BE2C (cell line): ENCODE measurements at regions not wholly inside any gene's neighbourhood (a gene's known extent, or its start where the extent isn't known, plus 50 kb on each side); places are given as distances from the start of the nearest gene placed in this dataset.

Source experiments
- DNase-seq: peaks from one replicate; pipeline ENCODE4 v3.0.0-alpha.2; 2020
- H3K27me3 ChIP-seq: fragments of 250-450 bp; sonication (Bioruptor Pico); 2 replicates; pipeline ENCODE4 v1.5.1; 2020; ENCODE audit warnings: mild to moderate bottlenecking
- H3K36me3 ChIP-seq: fragments of 250-450 bp; sonication (Bioruptor Pico); 2 replicates; pipeline ENCODE4 v1.5.1; 2020; ENCODE audit warnings: mild to moderate bottlenecking
- H3K4me1 ChIP-seq: fragments of 250-450 bp; sonication (Bioruptor Pico); 2 replicates; pipeline ENCODE4 v1.5.1; 2020
- H3K4me3 ChIP-seq: 2 replicates; pipeline ENCODE4 v1.5.1; 2011; ENCODE audit warnings: low read depth, low read length
- H3K9me3 ChIP-seq: fragments of 250-450 bp; sonication (Bioruptor Pico); 2 replicates; pipeline ENCODE4 v1.5.1; 2020
- CTCF ChIP-seq: IDR thresholded peaks from 2 replicates; pipeline ENCODE4 v1.5.1; 2012; ENCODE audit warnings: mild to moderate bottlenecking, low read depth, low read length

DNA sequence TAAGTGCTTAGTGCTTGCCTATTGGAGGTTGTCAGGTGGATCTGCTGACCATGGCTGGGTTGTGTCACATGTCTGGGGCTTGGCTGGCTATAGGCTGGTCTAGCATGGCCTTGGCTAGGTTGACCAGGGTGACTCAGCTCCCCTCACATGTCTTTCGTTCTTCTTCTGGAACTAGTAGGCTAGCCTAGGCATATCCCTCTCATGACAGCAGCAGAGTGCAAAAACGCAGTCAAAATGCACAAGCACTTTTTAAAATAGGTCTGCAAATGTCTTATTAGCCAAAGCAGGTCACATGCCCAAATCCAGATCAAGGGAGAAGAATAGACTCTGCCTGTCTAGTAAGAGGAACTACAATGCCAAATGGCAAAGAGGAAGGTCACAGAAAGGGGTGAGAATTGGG lies 179.7 kb upstream of the ACVR2A start:
- H3K36me3 ChIP-seq: no peaks in the 10 kb centered on the region
- H3K9me3 ChIP-seq: no peaks in the 10 kb centered on the region
- DNase-seq: no peak
- H3K27me3 ChIP-seq: no peaks in the 10 kb centered on the region
- H3K4me3 ChIP-seq: no peak overlapping the region
- no peaks in the 10 kb centered on the region for H3K4me1 ChIP-seq
- TF ChIP-seq CTCF: no peak

DNA sequence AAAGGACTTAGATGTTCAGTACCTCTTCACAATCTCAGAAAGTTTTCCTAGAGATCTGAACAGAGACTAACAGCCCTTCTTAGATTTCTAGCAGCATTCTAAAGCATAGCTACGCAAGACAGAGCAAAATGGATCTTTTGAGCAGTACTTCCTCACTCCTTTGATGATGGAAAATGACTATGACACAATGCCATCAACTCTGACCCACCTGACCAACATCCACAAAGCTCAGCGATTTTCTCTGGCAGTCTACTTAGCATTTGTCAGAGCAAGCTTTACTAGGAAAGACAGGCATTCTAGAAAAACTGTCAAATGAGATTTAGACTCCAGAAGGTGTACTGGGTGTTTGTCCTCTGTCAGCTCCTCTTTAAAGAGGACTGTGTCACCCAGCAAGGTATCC lies 180.9 kb upstream of the ACVR2A start:
- no peak for TF ChIP-seq CTCF
- Histone ChIP-seq H3K4me3 (no peak overlapping the region), H3K4me1 (no peaks in the 10 kb centered on the region), H3K36me3 (no peaks in the 10 kb centered on the region), H3K27me3 (no peaks in the 10 kb centered on the region), H3K9me3 (no peaks in the 10 kb centered on the region)
- no peak for DNase-seq

GRCh38 chr2:147663153-147663961 lies 181.5 kb upstream of the ACVR2A start:
- no peaks in the 10 kb centered on the region for H3K27me3 ChIP-seq
- H3K4me3 ChIP-seq: no peak overlapping the region
- no peak for TF ChIP-seq CTCF
- H3K36me3 ChIP-seq: no peaks in the 10 kb centered on the region
- H3K9me3 ChIP-seq: no peaks in the 10 kb centered on the region
- no peaks in the 10 kb centered on the region for H3K4me1 ChIP-seq
- DNase-seq: no peak

- Histone ChIP-seq H3K36me3 (no peaks in the 10 kb centered on the region), H3K4me3 (no peak overlapping the region), H3K27me3 (no peaks in the 10 kb centered on the region), H3K4me1 (no peaks in the 10 kb centered on the region), H3K9me3 (no peaks in the 10 kb centered on the region)
- no peak for DNase-seq
- no peak for TF ChIP-seq CTCF
Measured at GRCh38 chr2:147662221-147662620, 182.6 kb upstream of the ACVR2A start.

- Histone ChIP-seq H3K27me3 (no peaks in the 10 kb centered on the region), H3K9me3 (no peaks in the 10 kb centered on the region), H3K36me3 (no peaks in the 10 kb centered on the region), H3K4me1 (no peaks in the 10 kb centered on the region), H3K4me3 (no peak overlapping the region)
- no peak for TF ChIP-seq CTCF
- DNase-seq: no peak
Measured at GRCh38 chr2:147660680-147661079, 184.1 kb upstream of the ACVR2A start.

DNA sequence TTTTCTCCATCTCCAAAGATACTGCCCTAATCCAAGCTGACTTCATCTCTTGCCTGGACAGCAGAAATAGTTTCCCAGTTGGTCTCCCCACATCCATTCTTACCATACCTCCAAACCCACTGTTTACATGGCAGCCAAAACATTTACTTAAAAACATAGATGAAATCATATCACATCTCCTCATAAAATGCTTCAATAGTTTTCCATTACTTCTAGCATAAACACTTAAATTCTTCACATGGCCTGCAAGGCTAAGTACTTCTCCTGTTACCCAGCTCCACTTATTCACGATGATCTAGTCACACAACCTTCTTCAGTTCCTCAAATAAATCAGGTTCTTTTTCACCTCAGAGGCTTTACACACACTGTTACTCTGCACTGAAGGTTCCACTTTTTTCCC lies 185.8 kb upstream of the ACVR2A start:
- Histone ChIP-seq H3K36me3 (no peaks in the 10 kb centered on the region), H3K27me3 (no peaks in the 10 kb centered on the region), H3K4me3 (no peak overlapping the region), H3K4me1 (no peaks in the 10 kb centered on the region), H3K9me3 (no peaks in the 10 kb centered on the region)
- TF ChIP-seq CTCF: no peak
- no peak for DNase-seq
